ENCODE measurements at regions not wholly inside any gene's neighbourhood (a gene's known extent, or its start where the extent isn't known, plus 50 kb on each side); places are given as distances from the start of the nearest gene placed in this dataset.

DNA sequence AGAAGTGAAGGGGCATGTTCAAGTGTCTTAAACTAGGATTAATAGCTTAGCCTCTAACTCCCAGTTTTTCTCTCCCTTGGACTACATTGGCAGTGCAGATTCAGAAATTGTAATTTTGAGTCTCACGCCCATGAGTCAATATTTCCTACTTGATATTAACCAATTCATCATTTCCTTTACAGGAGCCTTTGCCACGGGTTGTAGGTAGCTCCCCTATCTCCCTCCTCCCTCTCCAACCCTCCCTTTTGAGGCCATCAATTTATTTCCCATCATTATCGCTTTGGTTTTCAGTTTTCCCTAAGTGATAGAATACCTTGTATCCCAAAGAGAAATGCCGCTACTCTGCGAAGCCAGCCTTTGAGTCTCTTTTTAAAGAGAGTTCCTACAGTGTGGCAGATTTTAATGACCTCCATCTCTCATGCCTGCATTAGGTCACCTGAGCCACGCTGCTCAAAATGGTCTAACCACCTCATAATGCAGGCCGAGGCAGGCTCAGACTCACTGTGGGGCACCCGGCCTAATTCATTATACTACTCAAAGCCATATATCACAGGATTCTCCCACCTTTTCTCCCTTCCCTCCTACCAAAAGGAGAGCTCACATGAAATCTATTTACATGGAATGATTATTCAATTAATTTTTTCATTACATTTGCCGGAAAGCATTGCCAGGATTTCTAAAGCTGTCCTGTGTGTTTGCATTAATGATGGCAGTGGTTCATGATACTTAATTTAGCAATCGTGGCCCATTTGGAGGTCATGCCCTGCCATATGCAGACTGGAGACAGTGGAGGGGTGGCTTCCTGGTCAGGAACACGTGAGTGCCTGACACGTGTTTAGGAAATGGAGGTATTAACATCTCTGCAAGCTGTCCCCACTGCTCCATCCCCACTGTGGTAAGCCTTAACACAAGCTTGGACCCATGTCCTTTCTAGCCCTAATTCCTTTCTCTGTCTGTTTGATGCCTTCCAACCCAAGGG, 448.2 kb upstream of the AUTS2 start:
- POLR2A ChIA-PET (ENCODE audit: unreplicated experiment) = no interaction called here
- TF ChIP-seq POLR2A (IDR thresholded peaks at IDR 0.05; ENCODE audit: low read depth, low read length) (no peak), BHLHE40 (IDR thresholded peaks at IDR 0.05; ENCODE audit: low read depth, low read length) (no peak), MAFK (IDR thresholded peaks at IDR 0.05; ENCODE audit: low read depth, low read length) (no peak), RAD21 (IDR thresholded peaks at IDR 0.05; ENCODE audit: low read length) (no peak), SMC3 (IDR thresholded peaks at IDR 0.05; ENCODE audit: low read depth, low read length) (no peak), MAZ (IDR thresholded peaks at IDR 0.05; ENCODE audit: borderline replicate concordance, low read depth, low read length) (no peak), NFE2L2 (IDR thresholded peaks at IDR 0.05; ENCODE audit: low read depth, low read length) (no peak), CEBPB (IDR thresholded peaks at IDR 0.05; ENCODE audit: low read depth, low read length) (no peak), CHD1 (IDR thresholded peaks at IDR 0.05; ENCODE audit: low read depth, low read length) (no peak), RFX5 (IDR thresholded peaks at IDR 0.05; ENCODE audit: low read depth, low read length) (no peak), RCOR1 (IDR thresholded peaks at IDR 0.05; ENCODE audit: insufficient replicate concordance, low read length) (no peak), MXI1 (IDR thresholded peaks at IDR 0.05; ENCODE audit: borderline replicate concordance, low read depth, low read length) (no peak)
- TF ChIP-seq, protein P1, sequence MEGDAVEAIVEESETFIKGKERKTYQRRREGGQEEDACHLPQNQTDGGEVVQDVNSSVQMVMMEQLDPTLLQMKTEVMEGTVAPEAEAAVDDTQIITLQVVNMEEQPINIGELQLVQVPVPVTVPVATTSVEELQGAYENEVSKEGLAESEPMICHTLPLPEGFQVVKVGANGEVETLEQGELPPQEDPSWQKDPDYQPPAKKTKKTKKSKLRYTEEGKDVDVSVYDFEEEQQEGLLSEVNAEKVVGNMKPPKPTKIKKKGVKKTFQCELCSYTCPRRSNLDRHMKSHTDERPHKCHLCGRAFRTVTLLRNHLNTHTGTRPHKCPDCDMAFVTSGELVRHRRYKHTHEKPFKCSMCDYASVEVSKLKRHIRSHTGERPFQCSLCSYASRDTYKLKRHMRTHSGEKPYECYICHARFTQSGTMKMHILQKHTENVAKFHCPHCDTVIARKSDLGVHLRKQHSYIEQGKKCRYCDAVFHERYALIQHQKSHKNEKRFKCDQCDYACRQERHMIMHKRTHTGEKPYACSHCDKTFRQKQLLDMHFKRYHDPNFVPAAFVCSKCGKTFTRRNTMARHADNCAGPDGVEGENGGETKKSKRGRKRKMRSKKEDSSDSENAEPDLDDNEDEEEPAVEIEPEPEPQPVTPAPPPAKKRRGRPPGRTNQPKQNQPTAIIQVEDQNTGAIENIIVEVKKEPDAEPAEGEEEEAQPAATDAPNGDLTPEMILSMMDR (conservative IDR thresholded peaks at IDR 0.05; ENCODE audit: low read depth, low read length) = no peak
- TF ChIP-seq, protein P2, sequence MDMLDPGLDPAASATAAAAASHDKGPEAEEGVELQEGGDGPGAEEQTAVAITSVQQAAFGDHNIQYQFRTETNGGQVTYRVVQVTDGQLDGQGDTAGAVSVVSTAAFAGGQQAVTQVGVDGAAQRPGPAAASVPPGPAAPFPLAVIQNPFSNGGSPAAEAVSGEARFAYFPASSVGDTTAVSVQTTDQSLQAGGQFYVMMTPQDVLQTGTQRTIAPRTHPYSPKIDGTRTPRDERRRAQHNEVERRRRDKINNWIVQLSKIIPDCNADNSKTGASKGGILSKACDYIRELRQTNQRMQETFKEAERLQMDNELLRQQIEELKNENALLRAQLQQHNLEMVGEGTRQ (IDR thresholded peaks at IDR 0.05; ENCODE audit: low read depth, low read length) = no peak
- TF ChIP-seq, protein P3, sequence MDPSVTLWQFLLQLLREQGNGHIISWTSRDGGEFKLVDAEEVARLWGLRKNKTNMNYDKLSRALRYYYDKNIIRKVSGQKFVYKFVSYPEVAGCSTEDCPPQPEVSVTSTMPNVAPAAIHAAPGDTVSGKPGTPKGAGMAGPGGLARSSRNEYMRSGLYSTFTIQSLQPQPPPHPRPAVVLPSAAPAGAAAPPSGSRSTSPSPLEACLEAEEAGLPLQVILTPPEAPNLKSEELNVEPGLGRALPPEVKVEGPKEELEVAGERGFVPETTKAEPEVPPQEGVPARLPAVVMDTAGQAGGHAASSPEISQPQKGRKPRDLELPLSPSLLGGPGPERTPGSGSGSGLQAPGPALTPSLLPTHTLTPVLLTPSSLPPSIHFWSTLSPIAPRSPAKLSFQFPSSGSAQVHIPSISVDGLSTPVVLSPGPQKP (IDR thresholded peaks at IDR 0.05; ENCODE audit: borderline replicate concordance, low read depth, low read length) = no peak

More for the DNA sequence above, 448.2 kb upstream of the AUTS2 start:
- BruUV-seq (replicated peaks) = no TSS peak
- Histone ChIP-seq H3K9me1 (ENCODE audit: insufficient read depth, low read length) (no peaks in the 10 kb centered on the region), H2BK20ac (ENCODE audit: low read depth, low read length) (no peak overlapping the region), H2AK5ac (ENCODE audit: low read depth, low read length) (no peak overlapping the region), H2BK15ac (ENCODE audit: low read depth, low read length) (no peak overlapping the region), H3K4ac (ENCODE audit: low read depth, low read length) (no peak overlapping the region), H3K4me1 (ENCODE audit: control insufficient read depth, insufficient read depth, low read length) (no peaks in the 10 kb centered on the region), H3K36me3 (ENCODE audit: control insufficient read depth, insufficient read depth, low read length) (no peaks in the 10 kb centered on the region), H3K14ac (replicated peaks; ENCODE audit: low read depth, low read length) (no peak overlapping the region), H2AK9ac (replicated peaks; ENCODE audit: low read depth, low read length, poor library complexity) (no peak overlapping the region), H4K91ac (ENCODE audit: insufficient read depth, low read depth, low read length) (no peak overlapping the region), H4K20me1 (ENCODE audit: insufficient read depth, low read length) (no peaks in the 10 kb centered on the region), H3K18ac (ENCODE audit: low read depth, low read length) (no peak overlapping the region), H2BK120ac (ENCODE audit: low read depth, low read length) (no peak overlapping the region), H2AFZ (replicated peaks; ENCODE audit: low read length, poor library complexity) (no peak overlapping the region), H3K27ac (ENCODE audit: insufficient read depth, low read length) (no peak overlapping the region), H4K5ac (ENCODE audit: low read depth, low read length) (no peak overlapping the region), H4K8ac (ENCODE audit: low read depth in 2 of 2, low read length in 2 of 2) (no peak overlapping the region), H3K9me3 (ENCODE audit: control insufficient read depth, insufficient read depth, low read length) (peaks cover 18% of the 10 kb centered on the region), H3K4me3 (ENCODE audit: insufficient read depth, low read depth, low read length) (no peak overlapping the region), H3K56ac (ENCODE audit: extremely low read depth, insufficient read depth, low read length) (no peak overlapping the region), H2BK5ac (ENCODE audit: low read depth, low read length, poor library complexity, severe bottlenecking) (no peak overlapping the region), H3K4me2 (ENCODE audit: low read depth, low read length) (no peak overlapping the region), H3K27me3 (ENCODE audit: control insufficient read depth, insufficient read depth, low read length) (no peaks in the 10 kb centered on the region), H3K79me1 (ENCODE audit: low read depth in 1 of 2, low read length in 2 of 2) (no peaks in the 10 kb centered on the region), H3K9ac (ENCODE audit: low read depth, low read length) (no peak overlapping the region), H3K23ac (ENCODE audit: low read depth, low read length) (no peak overlapping the region)
- WGBS, 2 experiments (ENCODE audit: extremely low coverage in 2 of 2, insufficient read length in 1 of 2) = no CpG with 5 or more reads among the region's 12 CpGs
- CTCF ChIA-PET = no interaction called here
- ATAC-seq (ENCODE audit: low read depth) (no peak), DNase-seq (no peak)
- intact Hi-C loops (cut with micrococcal nuclease) = no loop called here
- in situ Hi-C loops (cut with MboI; ENCODE audit: low sequenced_read_pairs) = no loop called here
- dilution Hi-C loops (cut with HindIII; ENCODE audit: low sequenced_read_pairs, unreplicated experiment) = no loop called here

Measured in IMR-90 (cell line).